Cerebellar cortex (tissue), 1 donor: ENCODE measurements at regions not wholly inside any gene's neighbourhood (a gene's known extent, or its start where the extent isn't known, plus 50 kb on each side); places are given as distances from the start of the nearest gene placed in this dataset.

ENCODE experiments used
- DNase-seq: peaks from one replicate; pipeline ENCODE4 v3.0.0-alpha.2; 2015; ENCODE audit warnings: low spot score

GRCh38 chr11:109106151-109106906, 315.7 kb upstream of the C11orf87 start:
- no peak for DNase-seq

GRCh38 chr11:109109150-109109549, 312.8 kb upstream of the C11orf87 start:
- DNase-seq = no peak

- DNase-seq = no peak
Observed at GRCh38 chr11:109109571-109110315, 312.2 kb upstream of the C11orf87 start.

GRCh38 chr11:109112261-109112660, 309.7 kb upstream of the C11orf87 start:
- no peak for DNase-seq

- no peak for DNase-seq
Observed at GRCh38 chr11:109112821-109113280, 309.1 kb upstream of the C11orf87 start.

- no peak for DNase-seq
Observed at GRCh38 chr11:109120341-109120740, 301.6 kb upstream of the C11orf87 start.

GRCh38 chr11:109121173-109121932, 300.6 kb upstream of the C11orf87 start:
- no peak for DNase-seq

GRCh38 chr11:109123816-109124787, 297.9 kb upstream of the C11orf87 start:
- peak; percentile 20 for DNase-seq

GRCh38 chr11:109130910-109131309, 291.1 kb upstream of the C11orf87 start:
- no peak for DNase-seq

GRCh38 chr11:109132539-109132938, 289.5 kb upstream of the C11orf87 start:
- DNase-seq = no peak

- DNase-seq = no peak
Observed at GRCh38 chr11:109133159-109133558, 288.8 kb upstream of the C11orf87 start.

GRCh38 chr11:109135627-109136026, 286.4 kb upstream of the C11orf87 start:
- no peak for DNase-seq

- DNase-seq = no peak
Observed at GRCh38 chr11:109138196-109138595, 283.8 kb upstream of the C11orf87 start.

- DNase-seq = no peak
Observed at GRCh38 chr11:109140426-109140825, 281.6 kb upstream of the C11orf87 start.

- DNase-seq = no peak
Observed at GRCh38 chr11:109140857-109141515, 281.0 kb upstream of the C11orf87 start.

- no peak for DNase-seq
Observed at GRCh38 chr11:109145287-109145686, 276.7 kb upstream of the C11orf87 start.

- DNase-seq = no peak
Observed at GRCh38 chr11:109147726-109148125, 274.3 kb upstream of the C11orf87 start.

GRCh38 chr11:109148669-109149068, 273.3 kb upstream of the C11orf87 start:
- no peak for DNase-seq

GRCh38 chr11:109150581-109150980, 271.4 kb upstream of the C11orf87 start:
- no peak for DNase-seq

GRCh38 chr11:109153836-109154235, 268.2 kb upstream of the C11orf87 start:
- no peak for DNase-seq

GRCh38 chr11:109155291-109155690, 266.7 kb upstream of the C11orf87 start:
- DNase-seq = no peak
